NOMO-1 (cell line): ENCODE measurements at regions not wholly inside any gene's neighbourhood (a gene's known extent, or its start where the extent isn't known, plus 50 kb on each side); places are given as distances from the start of the nearest gene placed in this dataset.

Experiments
- DNase-seq, 2 experiments: peaks; one replicate each; lab custom pipeline; 2025; ENCODE audit not compliant: unreplicated experiment in 2 of 2; lab: John Stamatoyannopoulos, UW

GRCh38 chr6:88360203-88360797, 194.2 kb upstream of the CNR1 start:
- DNase-seq: no peak

GRCh38 chr6:88359530-88360202, 193.5 kb upstream of the CNR1 start:
- DNase-seq: no peak

GRCh38 chr6:88358846-88359245, 192.7 kb upstream of the CNR1 start:
- DNase-seq: no peak

- DNase-seq: no peak
These were observed 183.4 kb upstream of the CNR1 start for GRCh38 chr6:88349511-88349910.

- no peak for DNase-seq
These were observed 176.2 kb upstream of the CNR1 start for GRCh38 chr6:88342336-88342735.

- DNase-seq: no peak
These were observed 173.6 kb upstream of the CNR1 start for GRCh38 chr6:88339761-88340160.

GRCh38 chr6:88321306-88321705, 155.2 kb upstream of the CNR1 start:
- DNase-seq: no peak

GRCh38 chr6:88311561-88311960, 145.4 kb upstream of the CNR1 start:
- DNase-seq: no peak

- DNase-seq: no peak
These were observed 138.4 kb upstream of the CNR1 start for GRCh38 chr6:88304520-88304919.

- DNase-seq: no peak
These were observed 136.7 kb upstream of the CNR1 start for GRCh38 chr6:88302769-88303225.

- DNase-seq: no peak
These were observed 136.0 kb upstream of the CNR1 start for GRCh38 chr6:88301888-88302768.

- DNase-seq: no peak
These were observed 135.1 kb upstream of the CNR1 start for GRCh38 chr6:88301256-88301655.

- no peak for DNase-seq
These were observed 132.1 kb upstream of the CNR1 start for GRCh38 chr6:88298066-88298845.

- no peak for DNase-seq
These were observed 130.5 kb upstream of the CNR1 start for GRCh38 chr6:88296694-88297093.

GRCh38 chr6:88295663-88296062, 129.5 kb upstream of the CNR1 start:
- DNase-seq: no peak

GRCh38 chr6:88294702-88295101, 128.6 kb upstream of the CNR1 start:
- DNase-seq: no peak

GRCh38 chr6:88290411-88290810, 124.3 kb upstream of the CNR1 start:
- DNase-seq: peak; percentile 43 to 94

GRCh38 chr6:88287696-88288095, 121.5 kb upstream of the CNR1 start:
- DNase-seq: no peak

GRCh38 chr6:88276331-88276730, 110.2 kb upstream of the CNR1 start:
- no peak for DNase-seq

GRCh38 chr6:88268508-88268907, 102.4 kb upstream of the CNR1 start:
- DNase-seq: no peak

- DNase-seq: no peak
These were observed 100.0 kb upstream of the CNR1 start for GRCh38 chr6:88266126-88266525.
